GM12864 (cell line): ENCODE measurements at regions not wholly inside any gene's neighbourhood (a gene's known extent, or its start where the extent isn't known, plus 50 kb on each side); places are given as distances from the start of the nearest gene placed in this dataset.

Experiments
- DNase-seq: peaks from one replicate; pipeline ENCODE4 v3.0.0-alpha.2; 2011; ENCODE audit warnings: low read depth
- H3K4me3 ChIP-seq: 2 replicates; pipeline ENCODE4 v1.5.1; 2011; ENCODE audit warnings: mild to moderate bottlenecking, low read depth, low read length, control low read depth
- CTCF ChIP-seq: IDR thresholded peaks from 2 replicates; pipeline ENCODE4 v1.5.1; 2011; ENCODE audit warnings: low read depth, mild to moderate bottlenecking, moderate library complexity, low read length, control low read depth, inconsistent platforms; ENCODE audit errors: missing control alignments

- DNase-seq, result no peak
- no peak overlapping the region for H3K4me3 ChIP-seq
- TF ChIP-seq CTCF, result no peak
These were observed 507.3 kb upstream of the ROBO1 start for GRCh38 chr3:80275120-80275519.

- TF ChIP-seq CTCF, result no peak
- no peak for DNase-seq
- H3K4me3 ChIP-seq, result no peak overlapping the region
These were observed 495.5 kb upstream of the ROBO1 start for GRCh38 chr3:80263260-80263659.

- H3K4me3 ChIP-seq, result no peak overlapping the region
- no peak for TF ChIP-seq CTCF
- DNase-seq, result no peak
These were observed 493.3 kb upstream of the ROBO1 start for GRCh38 chr3:80261082-80261481.

GRCh38 chr3:80259736-80260135, 491.9 kb upstream of the ROBO1 start:
- no peak for DNase-seq
- TF ChIP-seq CTCF, result no peak
- H3K4me3 ChIP-seq, result no peak overlapping the region

GRCh38 chr3:80252113-80252512, 484.3 kb upstream of the ROBO1 start:
- no peak for TF ChIP-seq CTCF
- no peak overlapping the region for H3K4me3 ChIP-seq
- no peak for DNase-seq

- TF ChIP-seq CTCF, result no peak
- no peak for DNase-seq
- H3K4me3 ChIP-seq, result no peak overlapping the region
These were observed 480.0 kb upstream of the ROBO1 start for GRCh38 chr3:80247766-80248165.

GRCh38 chr3:80244390-80244789, 476.6 kb upstream of the ROBO1 start:
- TF ChIP-seq CTCF, result no peak
- DNase-seq, result no peak
- no peak overlapping the region for H3K4me3 ChIP-seq
